BE2C (cell line): ENCODE measurements at regions not wholly inside any gene's neighbourhood (a gene's known extent, or its start where the extent isn't known, plus 50 kb on each side); places are given as distances from the start of the nearest gene placed in this dataset.

Source experiments
- DNase-seq: peaks from one replicate; pipeline ENCODE4 v3.0.0-alpha.2; 2020
- H3K27me3 ChIP-seq: fragments of 250-450 bp; sonication (Bioruptor Pico); 2 replicates; pipeline ENCODE4 v1.5.1; 2020; ENCODE audit warnings: mild to moderate bottlenecking
- H3K36me3 ChIP-seq: fragments of 250-450 bp; sonication (Bioruptor Pico); 2 replicates; pipeline ENCODE4 v1.5.1; 2020; ENCODE audit warnings: mild to moderate bottlenecking
- H3K4me1 ChIP-seq: fragments of 250-450 bp; sonication (Bioruptor Pico); 2 replicates; pipeline ENCODE4 v1.5.1; 2020
- H3K4me3 ChIP-seq: 2 replicates; pipeline ENCODE4 v1.5.1; 2011; ENCODE audit warnings: low read depth, low read length
- H3K9me3 ChIP-seq: fragments of 250-450 bp; sonication (Bioruptor Pico); 2 replicates; pipeline ENCODE4 v1.5.1; 2020
- TF ChIP-seq, protein P1 (sequence below): IDR thresholded peaks from 2 replicates; pipeline ENCODE4 v1.5.1; 2012; ENCODE audit warnings: mild to moderate bottlenecking, low read depth, low read length

DNA sequence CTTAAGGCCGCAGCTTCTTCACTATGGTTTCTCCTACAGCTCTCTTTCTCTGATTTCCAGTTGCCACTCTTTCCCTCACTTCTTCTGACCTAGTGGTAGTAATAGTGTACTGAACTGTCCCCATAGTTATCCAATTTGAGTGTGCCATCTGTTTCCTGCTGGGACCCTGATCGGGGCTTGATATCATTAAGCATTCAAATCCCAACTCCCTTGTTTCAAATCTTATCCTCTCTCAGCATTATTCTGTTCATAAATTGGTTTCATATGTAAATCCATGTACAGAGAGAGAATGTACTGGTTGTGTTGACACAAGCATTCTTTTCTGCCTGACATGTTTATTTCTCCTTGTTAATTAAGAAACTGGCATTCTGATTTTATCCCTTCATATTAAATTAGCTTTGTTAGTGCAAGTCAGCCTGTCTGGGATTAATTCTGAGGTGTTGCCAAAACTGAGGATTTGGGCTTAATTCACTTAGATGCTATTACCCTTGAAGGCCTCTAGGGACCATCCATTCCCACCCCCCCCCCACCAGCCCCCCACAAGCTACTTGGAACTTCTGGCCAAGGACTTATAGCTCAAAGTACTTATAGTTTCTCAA is 84.6 kb upstream of the PROKR2 start:
- DNase-seq = no peak
- Histone ChIP-seq H3K27me3 (no peaks in the 10 kb centered on the region), H3K36me3 (no peaks in the 10 kb centered on the region), H3K9me3 (no peaks in the 10 kb centered on the region), H3K4me1 (no peaks in the 10 kb centered on the region; the same call in 1 of the 2 replicates), H3K4me3 (no peak overlapping the region)
- TF ChIP-seq, protein P1, sequence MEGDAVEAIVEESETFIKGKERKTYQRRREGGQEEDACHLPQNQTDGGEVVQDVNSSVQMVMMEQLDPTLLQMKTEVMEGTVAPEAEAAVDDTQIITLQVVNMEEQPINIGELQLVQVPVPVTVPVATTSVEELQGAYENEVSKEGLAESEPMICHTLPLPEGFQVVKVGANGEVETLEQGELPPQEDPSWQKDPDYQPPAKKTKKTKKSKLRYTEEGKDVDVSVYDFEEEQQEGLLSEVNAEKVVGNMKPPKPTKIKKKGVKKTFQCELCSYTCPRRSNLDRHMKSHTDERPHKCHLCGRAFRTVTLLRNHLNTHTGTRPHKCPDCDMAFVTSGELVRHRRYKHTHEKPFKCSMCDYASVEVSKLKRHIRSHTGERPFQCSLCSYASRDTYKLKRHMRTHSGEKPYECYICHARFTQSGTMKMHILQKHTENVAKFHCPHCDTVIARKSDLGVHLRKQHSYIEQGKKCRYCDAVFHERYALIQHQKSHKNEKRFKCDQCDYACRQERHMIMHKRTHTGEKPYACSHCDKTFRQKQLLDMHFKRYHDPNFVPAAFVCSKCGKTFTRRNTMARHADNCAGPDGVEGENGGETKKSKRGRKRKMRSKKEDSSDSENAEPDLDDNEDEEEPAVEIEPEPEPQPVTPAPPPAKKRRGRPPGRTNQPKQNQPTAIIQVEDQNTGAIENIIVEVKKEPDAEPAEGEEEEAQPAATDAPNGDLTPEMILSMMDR = 0 out of 2 replicates have a peak, but pooled peaks have one; percentile 7

DNA sequence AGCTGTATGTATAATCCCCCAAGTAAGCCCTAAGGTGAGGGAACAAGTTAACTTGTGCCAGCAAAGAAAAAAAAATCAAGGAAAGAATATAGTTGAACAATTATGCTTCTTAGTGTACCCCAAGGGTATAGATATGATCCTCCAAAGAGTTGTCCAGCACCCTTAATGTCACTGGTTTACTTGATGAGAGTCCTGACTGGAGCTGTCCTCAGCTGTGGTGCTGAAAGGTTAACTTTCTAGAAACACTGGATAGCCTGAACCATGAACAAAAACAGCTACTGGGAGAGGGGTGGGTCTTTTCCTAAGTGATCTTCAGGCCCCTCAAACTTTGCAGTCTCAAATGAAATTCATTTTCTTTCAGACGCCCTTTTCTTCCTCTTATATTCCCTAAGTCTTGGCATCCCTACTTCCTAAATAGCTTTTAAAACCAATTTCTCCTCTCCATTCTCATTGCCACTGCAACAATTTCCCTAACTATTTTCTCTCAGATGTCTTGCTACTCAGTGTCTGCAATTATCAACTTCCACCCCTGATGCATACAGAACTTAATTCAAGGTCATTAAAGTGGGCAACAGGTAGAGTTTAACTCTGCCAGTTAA is 83.5 kb upstream of the PROKR2 start:
- H3K4me1 ChIP-seq = no peaks in the 10 kb centered on the region; the same call in 1 of the 2 replicates
- no peak for DNase-seq
- no peak overlapping the region for H3K4me3 ChIP-seq
- TF ChIP-seq, protein P1 = no peak
- H3K36me3 ChIP-seq = no peaks in the 10 kb centered on the region
- no peaks in the 10 kb centered on the region for H3K27me3 ChIP-seq
- H3K9me3 ChIP-seq = no peaks in the 10 kb centered on the region

DNA sequence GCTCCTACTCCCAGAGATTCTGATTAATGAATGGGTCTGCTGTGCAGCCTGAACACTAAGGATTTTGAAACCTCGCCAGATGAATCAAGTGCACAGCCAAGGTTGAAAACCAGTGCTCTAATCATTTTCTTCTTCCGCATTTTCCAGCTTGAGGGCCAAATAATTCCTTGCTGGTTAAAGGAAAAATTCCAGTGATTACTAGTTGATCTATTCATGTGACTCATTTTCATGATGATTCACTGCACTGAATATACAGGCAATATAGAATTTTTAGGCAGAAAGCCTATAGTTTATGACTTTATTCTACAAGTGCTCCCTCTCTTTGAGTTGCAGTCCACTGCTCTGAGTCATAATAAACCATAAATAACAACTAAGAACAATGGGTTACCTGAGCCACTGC is 80.6 kb upstream of the PROKR2 start:
- no peaks in the 10 kb centered on the region for H3K36me3 ChIP-seq
- no peaks in the 10 kb centered on the region; the same call in 1 of the 2 replicates for H3K4me1 ChIP-seq
- no peaks in the 10 kb centered on the region for H3K27me3 ChIP-seq
- H3K4me3 ChIP-seq = no peak overlapping the region
- DNase-seq = no peak
- H3K9me3 ChIP-seq = no peaks in the 10 kb centered on the region
- TF ChIP-seq, protein P1 = no peak

DNA sequence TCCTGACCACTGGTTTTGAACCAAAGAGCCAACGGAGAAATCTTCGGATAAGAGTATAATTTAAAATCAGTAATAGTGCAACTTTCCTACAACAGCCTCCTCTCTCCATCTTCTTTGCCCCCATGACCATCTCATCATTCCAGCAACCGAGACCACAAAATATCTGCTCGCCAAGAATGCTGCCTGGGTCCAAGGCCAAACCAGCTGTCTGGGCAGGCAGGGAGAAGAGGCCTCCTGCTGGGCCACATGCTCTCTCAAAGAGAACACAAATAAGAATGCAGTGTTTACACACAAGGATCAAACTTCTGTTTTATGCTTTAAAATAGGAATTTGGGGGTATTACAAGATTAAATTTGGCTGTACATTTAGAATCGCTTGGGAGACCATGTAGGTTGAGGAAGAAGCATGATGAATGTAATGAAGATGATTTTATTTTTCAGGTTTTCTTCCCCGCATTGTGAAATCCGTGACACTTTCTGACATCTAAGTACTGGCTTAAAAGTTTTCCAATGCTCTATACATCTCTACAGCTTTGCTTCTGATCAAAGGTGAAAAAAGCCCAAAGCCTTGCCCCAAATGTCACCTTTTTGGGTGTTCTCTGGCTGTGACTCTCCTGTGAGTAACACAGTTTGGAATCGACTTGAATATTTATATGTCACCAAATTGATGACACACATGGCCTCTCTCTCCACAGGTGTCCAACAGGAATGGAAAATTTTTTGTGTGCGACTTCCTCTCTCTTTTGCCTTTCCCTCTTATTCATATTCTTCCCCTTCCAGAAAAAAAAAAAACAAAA is 79.4 kb upstream of the PROKR2 start:
- TF ChIP-seq, protein P1 = no peak
- no peaks in the 10 kb centered on the region; the same call in 1 of the 2 replicates for H3K4me1 ChIP-seq

DNA sequence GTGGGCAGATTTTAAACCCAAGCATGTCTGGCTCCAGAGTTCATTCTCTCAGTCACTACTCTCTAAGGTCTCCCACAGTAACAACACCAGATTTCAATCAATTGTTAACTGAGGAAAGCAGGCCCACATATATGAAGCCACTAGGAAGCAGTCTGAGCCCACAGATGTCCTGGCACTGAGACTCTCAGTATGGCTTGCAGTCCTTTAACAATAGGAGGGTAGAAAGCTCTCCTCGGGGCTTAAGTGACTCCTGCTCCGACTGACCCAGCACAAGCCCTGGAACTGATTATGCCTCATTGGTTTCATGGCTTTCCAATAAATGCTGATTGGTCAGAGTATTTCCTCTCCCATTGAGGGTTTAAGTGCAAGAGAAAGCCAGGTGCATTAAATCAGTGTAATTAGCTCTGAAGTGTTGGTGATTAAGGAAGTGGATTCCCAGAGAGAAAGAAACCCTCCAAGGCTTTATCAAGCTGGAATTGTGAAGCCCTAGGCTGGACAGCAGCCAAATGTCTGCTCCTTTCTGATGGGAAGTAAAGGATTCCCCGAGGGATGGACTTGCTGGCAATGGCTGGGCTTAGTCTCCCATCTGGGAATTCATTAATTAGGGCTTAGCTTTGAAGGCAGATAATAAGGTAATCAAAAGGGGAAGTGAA is 76.6 kb upstream of the PROKR2 start:
- DNase-seq = peak; percentile 61
- peaks cover 11% of the 10 kb centered on the region for H3K27me3 ChIP-seq
- H3K9me3 ChIP-seq = no peaks in the 10 kb centered on the region
- no peak overlapping the region for H3K4me3 ChIP-seq
- no peaks in the 10 kb centered on the region for H3K4me1 ChIP-seq
- TF ChIP-seq, protein P1 = peak; percentile 26; the same call in 1 of the 2 replicates
- no peaks in the 10 kb centered on the region for H3K36me3 ChIP-seq

More for the DNA sequence above, 79.4 kb upstream of the PROKR2 start:
- no peaks in the 10 kb centered on the region for H3K9me3 ChIP-seq
- no peak for DNase-seq
- H3K27me3 ChIP-seq = peaks cover 5% of the 10 kb centered on the region
- no peaks in the 10 kb centered on the region for H3K36me3 ChIP-seq
- H3K4me3 ChIP-seq = no peak overlapping the region
